Transverse colon (tissue), 4 donors: ENCODE measurements at regions not wholly inside any gene's neighbourhood (a gene's known extent, or its start where the extent isn't known, plus 50 kb on each side); places are given as distances from the start of the nearest gene placed in this dataset.

Source experiments
- DNase-seq: peaks from one replicate; pipeline ENCODE4 v3.0.0-alpha.2; 2019
- H3K27ac ChIP-seq, 4 donors: fragments of 200-600 bp; sonication (generic); 2 replicates each; pipeline ENCODE4 v1.5.1; 2016 to 2018; ENCODE audit warnings: inconsistent platforms in 4 of 4
- H3K27me3 ChIP-seq: fragments of 200-600 bp; sonication (generic); 2 replicates; pipeline ENCODE4 v1.5.1; 2017; ENCODE audit warnings: inconsistent platforms
- H3K36me3 ChIP-seq, 4 donors: fragments of 200-600 bp; sonication (generic); 2 replicates each; pipeline ENCODE4 v1.5.1; 2017 to 2019; ENCODE audit warnings: inconsistent platforms in 4 of 4
- H3K4me1 ChIP-seq, 4 donors: fragments of 200-600 bp; sonication (generic); 2 replicates each; pipeline ENCODE4 v1.5.1; 2017 to 2020; ENCODE audit warnings: inconsistent platforms in 4 of 4
- H3K4me3 ChIP-seq, 4 donors: fragments of 200-600 bp; sonication (generic); 1 replicate in 1 of 4; 2 replicates in 3 of 4; pipeline versions ENCODE4 v1.5.1 to v1.6.1; 2017 to 2019; ENCODE audit warnings: inconsistent platforms in 4 of 4
- H3K9me3 ChIP-seq, 2 donors: fragments of 200-600 bp; sonication (generic); 2 replicates each; pipeline ENCODE4 v1.5.1; 2017 to 2019; ENCODE audit warnings: inconsistent platforms in 2 of 2
- EP300 ChIP-seq: sonication (generic); formaldehyde crosslinking; IDR thresholded peaks from one replicate; pipeline ENCODE4 v1.6.1; 2017; ENCODE audit warnings: antibody characterized with exemption, low read depth
- POLR2A ChIP-seq: fragments of 450-650 bp; IDR thresholded peaks from one replicate; pipeline ENCODE4 v1.6.1; 2016; ENCODE audit warnings: antibody characterized with exemption, mild to moderate bottlenecking, moderate library complexity
- POLR2AphosphoS5 ChIP-seq, 3 donors: sonication (generic); formaldehyde crosslinking; IDR thresholded peaks; one replicate each; pipeline ENCODE4 v1.6.1; 2016; ENCODE audit warnings: antibody characterized with exemption in 3 of 3
- WGBS, 2 donors: methylation state at CpG; one replicate each; pipeline ENCODE4 v1.1.5; 2018; ENCODE audit warnings: low coverage in 1 of 2; 5-methylcytosine and 5-hydroxymethylcytosine counted together
- in situ Hi-C, 4 donors: fragments of 200-750 bp; cut with MboI; loops; one replicate each; pipeline versions ENCODE4 v1.15.0 to v1.15.1; 2017; ENCODE audit warnings: low sequenced_read_pairs in 3 of 4, low pct_ligation_motif_present in 1 of 4, low pct_unique_long_range_greater_than_20kb in 1 of 4
- intact Hi-C: fragments of 100-400 bp; cut with DNase I; formaldehyde crosslinking; loops from one replicate; pipeline ENCODE4 v1.15.1; 2023; ENCODE audit warnings: low total_unique reads
- TF ChIP-seq, protein P1 (sequence below), 5 experiments: fragments of 200-600 bp in 3 of 5; fragments of 450-650 bp in 2 of 5; sonication (generic) in 3 of 5; IDR thresholded peaks; 1 replicate in 2 of 5; 2 replicates in 3 of 5; pipeline ENCODE4 v1.5.1; 2016 to 2017; ENCODE audit warnings: antibody characterized with exemption in 5 of 5, inconsistent platforms in 3 of 5, mild to moderate bottlenecking in 2 of 5, moderate library complexity in 1 of 5

DNA sequence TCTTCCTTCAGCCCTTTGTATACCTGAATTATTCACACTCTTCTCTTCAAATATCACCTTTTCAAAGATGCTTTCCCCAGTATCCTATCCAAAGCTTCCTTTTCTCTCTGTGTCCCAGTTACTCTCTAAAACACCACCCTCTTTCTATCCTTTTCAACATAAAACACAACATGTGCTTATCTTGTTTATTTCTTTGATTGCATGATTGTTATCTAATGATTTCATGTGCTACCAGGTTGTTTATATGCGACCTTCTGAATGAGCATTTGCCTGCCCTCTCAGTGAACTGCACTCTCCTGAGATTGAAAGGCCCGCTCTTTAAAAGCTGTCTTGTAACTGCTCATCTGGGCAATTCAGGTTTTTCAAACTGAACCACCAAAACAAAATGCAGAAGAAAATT lies 97.7 kb upstream of the FGGY start:
- no peak overlapping the region for H3K4me3 ChIP-seq
- H3K9me3 ChIP-seq, result no peaks in the 10 kb centered on the region
- TF ChIP-seq POLR2A (no peak), POLR2AphosphoS5 (IDR thresholded peaks at IDR 0.05) (no peak), EP300 (no peak)
- TF ChIP-seq, protein P1, sequence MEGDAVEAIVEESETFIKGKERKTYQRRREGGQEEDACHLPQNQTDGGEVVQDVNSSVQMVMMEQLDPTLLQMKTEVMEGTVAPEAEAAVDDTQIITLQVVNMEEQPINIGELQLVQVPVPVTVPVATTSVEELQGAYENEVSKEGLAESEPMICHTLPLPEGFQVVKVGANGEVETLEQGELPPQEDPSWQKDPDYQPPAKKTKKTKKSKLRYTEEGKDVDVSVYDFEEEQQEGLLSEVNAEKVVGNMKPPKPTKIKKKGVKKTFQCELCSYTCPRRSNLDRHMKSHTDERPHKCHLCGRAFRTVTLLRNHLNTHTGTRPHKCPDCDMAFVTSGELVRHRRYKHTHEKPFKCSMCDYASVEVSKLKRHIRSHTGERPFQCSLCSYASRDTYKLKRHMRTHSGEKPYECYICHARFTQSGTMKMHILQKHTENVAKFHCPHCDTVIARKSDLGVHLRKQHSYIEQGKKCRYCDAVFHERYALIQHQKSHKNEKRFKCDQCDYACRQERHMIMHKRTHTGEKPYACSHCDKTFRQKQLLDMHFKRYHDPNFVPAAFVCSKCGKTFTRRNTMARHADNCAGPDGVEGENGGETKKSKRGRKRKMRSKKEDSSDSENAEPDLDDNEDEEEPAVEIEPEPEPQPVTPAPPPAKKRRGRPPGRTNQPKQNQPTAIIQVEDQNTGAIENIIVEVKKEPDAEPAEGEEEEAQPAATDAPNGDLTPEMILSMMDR (IDR thresholded peaks at IDR 0.05), result no peak
- 45 to 61% methylated on average over 2 of the region's 2 CpGs for WGBS, 2 donors
- H3K27ac ChIP-seq, result no peak overlapping the region
- H3K4me1 ChIP-seq, result peaks cover 0 to 21% (median 6%) of the 10 kb centered on the region in 4 donors
- H3K36me3 ChIP-seq, result no peaks in the 10 kb centered on the region
- no peaks in the 10 kb centered on the region for H3K27me3 ChIP-seq
- intact Hi-C loops (no loop called here), in situ Hi-C loops (no loop called here)
- DNase-seq, result no peak

- intact Hi-C loops, result no loop called here
- 35 to 59% methylated on average over 4 of the region's 4 CpGs for WGBS, 2 donors
- no peak overlapping the region for H3K27ac ChIP-seq
These were observed 97.0 kb upstream of the FGGY start for GRCh38 chr1:59199719-59200376.

DNA sequence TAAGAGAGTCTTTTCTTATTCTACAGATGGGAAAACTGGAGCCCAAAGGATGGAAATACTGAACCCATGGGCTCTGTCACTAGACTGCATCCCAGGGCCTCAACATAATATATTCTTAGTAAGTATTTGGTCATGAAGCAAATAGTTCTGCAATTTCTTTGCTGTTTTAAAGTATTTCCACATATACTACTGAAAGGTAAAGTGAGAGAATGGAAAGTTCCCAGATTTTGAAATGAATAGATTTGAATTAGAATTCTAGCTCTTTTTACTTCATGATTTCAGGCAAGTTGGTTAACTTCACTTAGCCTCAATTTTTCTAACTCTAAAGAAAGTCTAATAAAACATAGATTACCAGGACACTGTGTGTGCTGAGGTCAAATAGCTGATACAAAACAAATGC lies 95.6 kb upstream of the FGGY start:
- Histone ChIP-seq H3K27ac (no peak overlapping the region), H3K36me3 (no peaks in the 10 kb centered on the region), H3K4me1 (peaks cover 0 to 23% (median 7%) of the 10 kb centered on the region in 4 donors), H3K27me3 (no peaks in the 10 kb centered on the region), H3K9me3 (peaks cover 0 to 4% of the 10 kb centered on the region in 2 donors), H3K4me3 (no peak overlapping the region)
- intact Hi-C loops (no loop called here), in situ Hi-C loops (no loop called here)
- DNase-seq, result no peak
- TF ChIP-seq POLR2A (no peak), POLR2AphosphoS5 (IDR thresholded peaks at IDR 0.05) (no peak), EP300 (no peak)
- TF ChIP-seq, protein P1 (IDR thresholded peaks at IDR 0.05), result no peak

More at GRCh38 chr1:59199719-59200376, 97.0 kb upstream of the FGGY start:
- in situ Hi-C loops, result no loop called here
- Histone ChIP-seq H3K27me3 (no peaks in the 10 kb centered on the region), H3K4me3 (no peak overlapping the region), H3K9me3 (peaks cover 0 to 2% of the 10 kb centered on the region in 2 donors), H3K4me1 (peaks cover 0 to 23% (median 7%) of the 10 kb centered on the region in 4 donors), H3K36me3 (no peaks in the 10 kb centered on the region)
- TF ChIP-seq, protein P1 (IDR thresholded peaks at IDR 0.05), result no peak
- TF ChIP-seq EP300 (no peak), POLR2AphosphoS5 (IDR thresholded peaks at IDR 0.05) (no peak), POLR2A (no peak)
- DNase-seq, result no peak

DNA sequence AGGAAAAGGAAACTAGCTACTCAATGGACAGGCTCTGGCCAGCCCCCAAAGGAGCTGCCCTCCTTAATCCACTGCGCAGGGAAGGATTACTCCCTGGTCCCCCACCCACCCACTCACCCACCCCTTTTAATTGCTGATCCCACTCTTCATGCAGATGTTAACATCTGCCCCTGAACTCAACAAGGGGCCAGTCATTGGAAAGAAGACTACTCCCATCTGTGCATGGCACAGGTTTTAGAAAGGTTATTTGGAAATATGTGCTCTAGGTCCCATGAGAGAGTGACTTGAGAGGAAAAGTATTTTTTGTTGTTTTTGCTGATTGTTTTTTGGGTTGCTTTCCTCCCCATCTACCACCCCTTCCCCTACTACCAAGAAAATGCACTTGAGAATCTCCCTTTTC lies 94.4 kb upstream of the FGGY start:
- H3K9me3 ChIP-seq, result peaks cover 0 to 4% of the 10 kb centered on the region in 2 donors
- TF ChIP-seq POLR2A (no peak), EP300 (no peak)
- TF ChIP-seq, protein P1 (IDR thresholded peaks at IDR 0.05), result no peak
- H3K27ac ChIP-seq, result no peak overlapping the region
- no peaks in the 10 kb centered on the region for H3K27me3 ChIP-seq
- in situ Hi-C loops (no loop called here), intact Hi-C loops (no loop called here)
- 86% methylated on average over 1 of the region's 1 CpG; no CpG with 5 or more reads in 1 of the 2 donors for WGBS, 2 donors
- H3K36me3 ChIP-seq, result no peaks in the 10 kb centered on the region
- peaks cover 0 to 23% (median 7%) of the 10 kb centered on the region in 4 donors for H3K4me1 ChIP-seq
- no peak overlapping the region for H3K4me3 ChIP-seq
- DNase-seq, result no peak
